Upper lobe of left lung (tissue), 6 donors: ENCODE measurements at regions not wholly inside any gene's neighbourhood (a gene's known extent, or its start where the extent isn't known, plus 50 kb on each side); places are given as distances from the start of the nearest gene placed in this dataset.

Experiments
- ATAC-seq, 2 donors: fragments of 200-7000 bp; cut with Tn5 transposase; one replicate each; pipeline ENCODE4 v1.9.1; 2022; ENCODE audit warnings: mild to moderate bottlenecking in 2 of 2, moderate library complexity in 2 of 2; ENCODE audit not compliant: low FRiP score in 2 of 2
- DNase-seq, 2 donors: peaks; one replicate each; pipeline ENCODE4 v3.0.0-alpha.2; 2019 to 2020
- H3K27ac ChIP-seq, 4 donors: fragments of 200-600 bp; sonication (generic); one replicate each; pipeline ENCODE4 v1.5.1; 2016 to 2019
- H3K27me3 ChIP-seq, 4 donors: fragments of 200-600 bp; sonication (generic); one replicate each; pipeline ENCODE4 v1.5.1; 2017 to 2019
- H3K36me3 ChIP-seq, 4 donors: fragments of 200-600 bp; sonication (generic); one replicate each; pipeline ENCODE4 v1.5.1; 2016 to 2019
- H3K4me1 ChIP-seq, 4 donors: fragments of 200-600 bp; sonication (generic); one replicate each; pipeline ENCODE4 v1.5.1; 2018 to 2019
- H3K4me3 ChIP-seq, 4 donors: fragments of 200-600 bp; sonication (generic); one replicate each; pipeline ENCODE4 v1.5.1; 2017 to 2019; ENCODE audit warnings: mild to moderate bottlenecking in 2 of 4, moderate library complexity in 1 of 4
- H3K9me3 ChIP-seq, 4 donors: fragments of 200-600 bp; sonication (generic); one replicate each; pipeline ENCODE4 v1.5.1; 2018 to 2019
- EP300 ChIP-seq, 4 donors: sonication (generic); formaldehyde crosslinking; IDR thresholded peaks; one replicate each; pipeline ENCODE4 v1.5.1; 2017; ENCODE audit warnings: antibody characterized with exemption in 4 of 4, control low read depth in 2 of 4
- POLR2A ChIP-seq, 4 donors: fragments of 450-650 bp; IDR thresholded peaks; one replicate each; pipeline ENCODE4 v1.5.1; 2016 to 2017; ENCODE audit warnings: antibody characterized with exemption in 4 of 4, mild to moderate bottlenecking in 2 of 4
- POLR2AphosphoS5 ChIP-seq, 2 donors: sonication (generic); formaldehyde crosslinking; IDR thresholded peaks; one replicate each; pipeline ENCODE4 v1.5.1; 2017; ENCODE audit warnings: antibody characterized with exemption in 2 of 2
- WGBS, 2 donors: methylation state at CpG; one replicate each; pipeline ENCODE4 v1.1.5; 2017 to 2018; 5-methylcytosine and 5-hydroxymethylcytosine counted together
- TF ChIP-seq, protein P1 (sequence below), 6 experiments: fragments of 450-650 bp in 4 of 6; fragments of 200-600 bp in 2 of 6; sonication (generic) in 2 of 6; IDR thresholded peaks; one replicate each; pipeline ENCODE4 v1.5.1; 2016 to 2019; ENCODE audit warnings: antibody characterized with exemption in 6 of 6
- donor health status: DM: no; HTN: no; CAD: no; lungs with moderate emphysema.
- donor health status: DM: no; HTN: yes; CAD: no; lungs with severe emphysema.

DNA sequence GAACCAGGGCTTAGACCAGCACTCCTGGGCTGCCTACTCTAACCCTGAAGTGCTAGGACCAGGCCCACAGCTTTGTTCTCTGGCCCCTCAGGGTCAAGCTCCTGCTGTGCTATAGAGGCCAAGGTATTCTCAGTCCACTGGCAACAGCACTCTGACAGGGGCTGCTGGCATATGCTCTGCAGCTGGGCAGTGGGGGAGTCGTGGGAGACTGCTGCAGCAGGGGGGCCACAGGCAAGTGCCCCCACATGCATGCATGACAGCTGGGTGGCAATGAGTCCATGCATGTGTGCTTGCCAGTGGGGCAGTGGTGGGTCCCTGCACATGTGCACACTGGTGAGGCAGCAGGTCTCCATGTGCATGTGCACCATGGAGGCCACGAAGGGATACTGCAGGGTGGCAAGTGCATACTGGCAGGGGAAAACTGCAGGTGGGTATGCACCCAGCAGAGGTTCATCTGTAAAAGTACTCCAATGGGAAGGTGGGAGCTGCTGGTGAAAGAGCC lies 364.9 kb upstream of the IRAK1BP1 start:
- DNase-seq (peak in 1 of 2 donors; percentile 22), ATAC-seq (peak in 1 of 2 donors; percentile 19)
- Histone ChIP-seq H3K4me3 (no peak overlapping the region), H3K4me1 (no peaks in the 10 kb centered on the region), H3K36me3 (no peaks in the 10 kb centered on the region), H3K27ac (no peak overlapping the region), H3K27me3 (no peaks in the 10 kb centered on the region), H3K9me3 (peaks cover 0 to 5% (median 0%) of the 10 kb centered on the region in 4 donors)
- WGBS, 2 donors = 77% methylated on average over 2 of the region's 2 CpGs; no CpG with 5 or more reads in 1 of the 2 donors
- TF ChIP-seq, protein P1, sequence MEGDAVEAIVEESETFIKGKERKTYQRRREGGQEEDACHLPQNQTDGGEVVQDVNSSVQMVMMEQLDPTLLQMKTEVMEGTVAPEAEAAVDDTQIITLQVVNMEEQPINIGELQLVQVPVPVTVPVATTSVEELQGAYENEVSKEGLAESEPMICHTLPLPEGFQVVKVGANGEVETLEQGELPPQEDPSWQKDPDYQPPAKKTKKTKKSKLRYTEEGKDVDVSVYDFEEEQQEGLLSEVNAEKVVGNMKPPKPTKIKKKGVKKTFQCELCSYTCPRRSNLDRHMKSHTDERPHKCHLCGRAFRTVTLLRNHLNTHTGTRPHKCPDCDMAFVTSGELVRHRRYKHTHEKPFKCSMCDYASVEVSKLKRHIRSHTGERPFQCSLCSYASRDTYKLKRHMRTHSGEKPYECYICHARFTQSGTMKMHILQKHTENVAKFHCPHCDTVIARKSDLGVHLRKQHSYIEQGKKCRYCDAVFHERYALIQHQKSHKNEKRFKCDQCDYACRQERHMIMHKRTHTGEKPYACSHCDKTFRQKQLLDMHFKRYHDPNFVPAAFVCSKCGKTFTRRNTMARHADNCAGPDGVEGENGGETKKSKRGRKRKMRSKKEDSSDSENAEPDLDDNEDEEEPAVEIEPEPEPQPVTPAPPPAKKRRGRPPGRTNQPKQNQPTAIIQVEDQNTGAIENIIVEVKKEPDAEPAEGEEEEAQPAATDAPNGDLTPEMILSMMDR (IDR thresholded peaks at IDR 0.05) = no peak
- TF ChIP-seq POLR2AphosphoS5 (IDR thresholded peaks at IDR 0.05) (no peak), POLR2A (IDR thresholded peaks at IDR 0.05) (no peak), EP300 (IDR thresholded peaks at IDR 0.05) (no peak)

DNA sequence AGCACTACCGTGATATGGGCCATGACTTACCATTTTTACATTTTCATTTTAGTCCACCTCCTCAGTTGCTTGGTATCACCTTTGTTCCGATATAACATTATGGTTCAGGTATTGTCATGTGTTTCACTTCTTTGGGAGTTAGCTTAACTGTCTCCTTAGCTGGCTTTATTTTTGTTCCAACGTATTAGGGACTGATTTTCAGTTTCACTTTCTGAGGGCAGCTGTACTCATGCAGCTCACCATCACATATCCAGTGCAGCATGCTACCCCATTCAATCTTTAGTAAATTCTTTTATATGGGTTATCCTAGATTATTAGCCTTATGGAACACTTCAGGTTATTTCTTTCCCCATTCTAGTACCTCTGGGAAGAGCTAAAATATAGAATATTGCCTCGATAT lies 362.2 kb upstream of the IRAK1BP1 start:
- WGBS, 2 donors = 85 to 90% methylated on average over 4 of the region's 4 CpGs

DNA sequence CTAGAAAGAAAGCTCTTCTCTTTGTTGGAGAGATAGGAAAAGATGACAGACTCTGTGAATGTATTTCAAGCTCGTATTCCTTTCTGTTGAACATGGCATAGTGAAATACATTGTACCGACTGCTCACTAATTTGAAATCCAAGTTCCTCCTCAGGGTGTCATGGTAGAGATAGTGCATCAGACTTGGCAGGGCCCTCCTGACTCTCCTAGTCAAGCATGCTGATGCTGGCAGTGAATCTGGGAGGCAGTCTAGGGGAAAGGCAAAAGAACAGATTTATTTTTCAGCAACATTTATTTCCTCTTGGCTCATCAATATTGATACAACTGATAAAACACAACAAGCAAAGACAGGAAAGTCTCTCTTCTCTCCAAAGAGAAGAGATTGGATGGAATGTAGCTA lies 356.3 kb upstream of the IRAK1BP1 start:
- Histone ChIP-seq H3K4me3 (no peak overlapping the region), H3K27ac (no peak overlapping the region), H3K9me3 (peaks cover 0 to 5% (median 0%) of the 10 kb centered on the region in 4 donors), H3K36me3 (no peaks in the 10 kb centered on the region), H3K27me3 (no peaks in the 10 kb centered on the region), H3K4me1 (no peaks in the 10 kb centered on the region)
- ATAC-seq = no peak
- WGBS, 2 donors = 88 to 91% methylated on average over 2 of the region's 2 CpGs
- TF ChIP-seq EP300 (IDR thresholded peaks at IDR 0.05) (no peak), POLR2AphosphoS5 (IDR thresholded peaks at IDR 0.05) (no peak), POLR2A (IDR thresholded peaks at IDR 0.05) (no peak)
- TF ChIP-seq, protein P1 (IDR thresholded peaks at IDR 0.05) = no peak
- DNase-seq = no peak

More for the DNA sequence above, 362.2 kb upstream of the IRAK1BP1 start:
- Histone ChIP-seq H3K4me1 (no peaks in the 10 kb centered on the region), H3K4me3 (no peak overlapping the region), H3K27me3 (no peaks in the 10 kb centered on the region), H3K27ac (no peak overlapping the region), H3K9me3 (peaks cover 0 to 5% (median 0%) of the 10 kb centered on the region in 4 donors), H3K36me3 (no peaks in the 10 kb centered on the region)
- no peak for ATAC-seq
- DNase-seq = no peak
- no peak for TF ChIP-seq EP300 (IDR thresholded peaks at IDR 0.05)
- TF ChIP-seq, protein P1 (IDR thresholded peaks at IDR 0.05) = no peak
- TF ChIP-seq POLR2AphosphoS5 (IDR thresholded peaks at IDR 0.05) = no peak
- TF ChIP-seq POLR2A (IDR thresholded peaks at IDR 0.05) = no peak

DNA sequence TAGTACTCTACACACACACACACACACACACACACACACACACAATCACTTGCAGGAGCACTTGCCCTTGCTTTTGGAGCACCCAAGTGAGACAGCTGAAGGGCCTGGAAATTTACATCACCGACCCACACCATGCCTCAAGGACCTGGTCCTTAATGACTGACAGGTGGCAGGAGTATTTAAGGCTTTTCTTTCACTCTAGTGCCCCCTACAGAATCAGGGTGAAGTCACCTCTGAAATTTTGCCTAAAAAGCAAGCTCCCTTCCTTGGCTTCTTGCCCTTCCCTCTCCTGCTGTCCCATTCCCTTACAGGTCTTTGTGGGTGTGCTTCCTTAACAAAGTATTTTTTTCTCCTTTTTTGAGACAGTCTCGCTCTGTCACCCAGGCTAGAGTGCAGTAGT lies 353.5 kb upstream of the IRAK1BP1 start:
- Histone ChIP-seq H3K27ac (no peak overlapping the region), H3K27me3 (no peaks in the 10 kb centered on the region), H3K36me3 (no peaks in the 10 kb centered on the region), H3K4me1 (no peaks in the 10 kb centered on the region), H3K9me3 (no peaks in the 10 kb centered on the region), H3K4me3 (no peak overlapping the region)
- DNase-seq (no peak), ATAC-seq (no peak)
- TF ChIP-seq POLR2AphosphoS5 (IDR thresholded peaks at IDR 0.05) = no peak
- TF ChIP-seq, protein P1 (IDR thresholded peaks at IDR 0.05) = no peak
- TF ChIP-seq POLR2A (IDR thresholded peaks at IDR 0.05) = no peak
- TF ChIP-seq EP300 (IDR thresholded peaks at IDR 0.05) = no peak
- 50 to 55% methylated on average over 2 of the region's 2 CpGs for WGBS, 2 donors

DNA sequence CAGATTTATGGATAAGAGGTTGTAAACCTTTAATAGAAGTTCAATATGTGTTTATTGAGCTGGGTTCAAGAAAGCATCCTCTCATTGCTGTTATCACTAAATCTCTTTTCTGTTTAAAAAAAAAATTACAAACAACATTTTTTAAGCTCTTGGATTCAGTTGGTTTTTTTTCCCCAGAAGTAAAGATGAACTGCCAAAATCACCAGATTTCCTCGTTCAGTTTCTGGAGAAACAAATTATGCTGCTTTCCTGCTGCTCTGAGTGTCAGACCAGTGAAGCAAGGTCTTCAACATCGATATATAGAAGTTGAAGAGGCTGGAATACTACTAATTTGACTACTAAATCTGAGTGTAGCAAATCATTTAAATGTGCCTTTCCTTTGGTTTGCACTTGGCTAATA lies 352.1 kb upstream of the IRAK1BP1 start:
- WGBS, 2 donors = 57 to 62% methylated on average over 2 of the region's 2 CpGs
- DNase-seq (no peak), ATAC-seq (no peak)
- Histone ChIP-seq H3K27ac (no peak overlapping the region), H3K4me3 (no peak overlapping the region), H3K4me1 (no peaks in the 10 kb centered on the region), H3K36me3 (no peaks in the 10 kb centered on the region), H3K27me3 (no peaks in the 10 kb centered on the region), H3K9me3 (no peaks in the 10 kb centered on the region)
- TF ChIP-seq EP300 (IDR thresholded peaks at IDR 0.05) (no peak), POLR2A (IDR thresholded peaks at IDR 0.05) (no peak), POLR2AphosphoS5 (IDR thresholded peaks at IDR 0.05) (no peak)
- TF ChIP-seq, protein P1 (IDR thresholded peaks at IDR 0.05) = no peak
